ENCODE measurements at regions not wholly inside any gene's neighbourhood (a gene's known extent, or its start where the extent isn't known, plus 50 kb on each side); places are given as distances from the start of the nearest gene placed in this dataset.

DNA sequence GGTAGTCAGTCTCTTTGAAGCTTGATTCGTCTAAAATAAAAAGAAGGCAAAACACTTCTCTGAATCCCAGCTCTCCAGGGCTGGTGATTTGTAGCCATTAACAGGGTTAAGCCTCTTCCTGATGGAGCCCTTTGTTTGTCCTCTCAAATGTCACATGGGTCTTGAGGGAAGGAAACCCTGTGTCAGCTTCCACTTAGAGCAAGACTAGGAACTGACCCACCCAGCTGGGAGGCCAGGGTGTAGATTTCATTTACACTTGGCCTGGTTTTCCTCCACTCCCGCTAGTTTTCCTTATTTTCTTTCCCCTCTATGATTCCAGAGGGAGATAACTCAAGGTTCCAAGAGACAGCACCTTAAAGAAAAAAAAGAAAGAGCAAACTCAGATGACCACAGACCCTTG is 230.5 kb upstream of the EGLN3 start:
- Histone ChIP-seq H3K4me3 (replicated peaks in 1 of 3; ENCODE audit: insufficient read depth in 1 of 3, low read depth in 2 of 3, low read length in 3 of 3) (no peak overlapping the region), H3K4me2 (ENCODE audit: low read depth, low read length) (no peak overlapping the region), H3K36me3 (replicated peaks in 1 of 2; ENCODE audit: control insufficient read depth in 1 of 2, insufficient read depth in 2 of 2, low read length in 2 of 2) (no peaks in the 10 kb centered on the region), H3K79me2 (ENCODE audit: insufficient read depth, low read length) (no peaks in the 10 kb centered on the region), H2AFZ (ENCODE audit: low read length) (no peak overlapping the region), H3K9ac (ENCODE audit: insufficient read depth, low read depth, low read length) (no peak overlapping the region), H4K20me1 (ENCODE audit: insufficient read depth, low read length) (no peaks in the 10 kb centered on the region), H3K27ac (ENCODE audit: extremely low read length, insufficient read depth, low read length) (no peak overlapping the region), H3K27me3 (ENCODE audit: control insufficient read depth in 1 of 2, insufficient read depth in 2 of 2, low read length in 2 of 2) (no peaks in the 10 kb centered on the region), H3K9me3 (ENCODE audit: low read length) (no peaks in the 10 kb centered on the region), H3K4me1 (ENCODE audit: insufficient read depth, low read length) (peaks cover 20% of the 10 kb centered on the region)
- CTCF ChIA-PET (ENCODE audit: low intra/inter-chr PET ratio, low total read pairs) = no interaction called here
- POLR2A ChIA-PET = no interaction called here
- in situ Hi-C loops (cut with HindIII; ENCODE audit: extremely low pct_ligation_motif_present, low pct_unique_long_range_greater_than_20kb) (no loop called here), intact Hi-C loops (cut with micrococcal nuclease; ENCODE audit: unreplicated experiment) (no loop called here)
- BruUV-seq (replicated peaks) = no TSS peak
- DNase-seq (ENCODE audit: low spot score) = no peak
- FAIRE-seq = no peak
- WGBS (ENCODE audit: low lambda C conversion rate) = 19% methylated on average over 2 of the region's 2 CpGs
- TF ChIP-seq ZNF816 (CRISPR knock-in tag; IDR thresholded peaks at IDR 0.05; ENCODE audit: borderline replicate concordance) (peak; percentile 57; the same call in 1 of the 2 replicates), ZFP82 (CRISPR knock-in tag; IDR thresholded peaks at IDR 0.05; ENCODE audit: borderline replicate concordance) (0 out of 2 replicates have a peak, but pooled peaks have one; percentile 57), ERF (CRISPR knock-in tag; IDR thresholded peaks at IDR 0.05) (no peak)
- peak; percentile 36; the same call in 2 of the 3 replicates for ATAC-seq

DNA sequence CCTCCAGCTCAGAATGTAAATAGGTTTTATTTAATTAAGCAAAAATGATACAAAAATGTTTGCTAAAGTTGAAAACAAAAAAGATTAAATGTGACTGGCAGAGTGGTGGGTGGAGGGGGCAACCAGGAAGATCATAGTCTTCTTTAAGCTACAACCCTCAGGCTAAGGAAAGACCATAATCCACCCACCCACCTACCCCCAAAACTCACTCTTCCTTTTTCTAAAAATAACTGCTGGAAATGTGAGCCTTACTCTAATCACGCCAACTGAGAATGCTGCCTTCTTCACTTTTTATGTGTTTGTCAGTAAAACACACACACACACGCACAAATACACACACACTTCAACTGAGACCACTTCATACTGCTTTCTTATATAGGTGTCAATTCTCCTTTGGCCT is 230.0 kb upstream of the EGLN3 start:
- H3K27me3 ChIP-seq (ENCODE audit: control insufficient read depth in 1 of 2, insufficient read depth in 2 of 2, low read length in 2 of 2) = no peaks in the 10 kb centered on the region
- H3K27ac ChIP-seq (ENCODE audit: extremely low read length, insufficient read depth, low read length) = no peak overlapping the region
- H3K4me1 ChIP-seq (ENCODE audit: insufficient read depth, low read length) = peaks cover 20% of the 10 kb centered on the region
- peak; percentile 27 for ATAC-seq
- BruUV-seq (replicated peaks) = no TSS peak
- WGBS (ENCODE audit: low lambda C conversion rate) = 31% methylated on average over 2 of the region's 2 CpGs
- H3K4me2 ChIP-seq (ENCODE audit: low read depth, low read length) = 0 out of 2 replicates have a peak overlapping the region, but pooled peaks have one; percentile 0
- in situ Hi-C loops (cut with HindIII; ENCODE audit: extremely low pct_ligation_motif_present, low pct_unique_long_range_greater_than_20kb) (no loop called here), intact Hi-C loops (cut with micrococcal nuclease; ENCODE audit: unreplicated experiment) (no loop called here)
- no peak overlapping the region for H3K9ac ChIP-seq (ENCODE audit: insufficient read depth, low read depth, low read length)
- H3K36me3 ChIP-seq (replicated peaks in 1 of 2; ENCODE audit: control insufficient read depth in 1 of 2, insufficient read depth in 2 of 2, low read length in 2 of 2) = no peaks in the 10 kb centered on the region
- H2AFZ ChIP-seq (ENCODE audit: low read length) = no peak overlapping the region
- TF ChIP-seq ZNF550 (CRISPR knock-in tag; IDR thresholded peaks at IDR 0.05; ENCODE audit: borderline replicate concordance) (no peak), ZNF501 (CRISPR knock-in tag; IDR thresholded peaks at IDR 0.05) (no peak), ERF (CRISPR knock-in tag; IDR thresholded peaks at IDR 0.05) (no peak), TRIM24 (CRISPR knock-in tag; IDR thresholded peaks at IDR 0.05) (no peak), TBL1XR1 (IDR thresholded peaks at IDR 0.05; ENCODE audit: borderline replicate concordance, low read length, partially characterized antibody) (peak; percentile 7), ZNF816 (CRISPR knock-in tag; IDR thresholded peaks at IDR 0.05; ENCODE audit: borderline replicate concordance) (peak; percentile 28; the same call in 1 of the 2 replicates)
- TF ChIP-seq, protein P1, sequence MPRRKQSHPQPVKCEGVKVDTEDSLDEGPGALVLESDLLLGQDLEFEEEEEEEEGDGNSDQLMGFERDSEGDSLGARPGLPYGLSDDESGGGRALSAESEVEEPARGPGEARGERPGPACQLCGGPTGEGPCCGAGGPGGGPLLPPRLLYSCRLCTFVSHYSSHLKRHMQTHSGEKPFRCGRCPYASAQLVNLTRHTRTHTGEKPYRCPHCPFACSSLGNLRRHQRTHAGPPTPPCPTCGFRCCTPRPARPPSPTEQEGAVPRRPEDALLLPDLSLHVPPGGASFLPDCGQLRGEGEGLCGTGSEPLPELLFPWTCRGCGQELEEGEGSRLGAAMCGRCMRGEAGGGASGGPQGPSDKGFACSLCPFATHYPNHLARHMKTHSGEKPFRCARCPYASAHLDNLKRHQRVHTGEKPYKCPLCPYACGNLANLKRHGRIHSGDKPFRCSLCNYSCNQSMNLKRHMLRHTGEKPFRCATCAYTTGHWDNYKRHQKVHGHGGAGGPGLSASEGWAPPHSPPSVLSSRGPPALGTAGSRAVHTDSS (CRISPR knock-in tag; conservative IDR thresholded peaks at IDR 0.05) = no peak
- TF ChIP-seq, protein P2, sequence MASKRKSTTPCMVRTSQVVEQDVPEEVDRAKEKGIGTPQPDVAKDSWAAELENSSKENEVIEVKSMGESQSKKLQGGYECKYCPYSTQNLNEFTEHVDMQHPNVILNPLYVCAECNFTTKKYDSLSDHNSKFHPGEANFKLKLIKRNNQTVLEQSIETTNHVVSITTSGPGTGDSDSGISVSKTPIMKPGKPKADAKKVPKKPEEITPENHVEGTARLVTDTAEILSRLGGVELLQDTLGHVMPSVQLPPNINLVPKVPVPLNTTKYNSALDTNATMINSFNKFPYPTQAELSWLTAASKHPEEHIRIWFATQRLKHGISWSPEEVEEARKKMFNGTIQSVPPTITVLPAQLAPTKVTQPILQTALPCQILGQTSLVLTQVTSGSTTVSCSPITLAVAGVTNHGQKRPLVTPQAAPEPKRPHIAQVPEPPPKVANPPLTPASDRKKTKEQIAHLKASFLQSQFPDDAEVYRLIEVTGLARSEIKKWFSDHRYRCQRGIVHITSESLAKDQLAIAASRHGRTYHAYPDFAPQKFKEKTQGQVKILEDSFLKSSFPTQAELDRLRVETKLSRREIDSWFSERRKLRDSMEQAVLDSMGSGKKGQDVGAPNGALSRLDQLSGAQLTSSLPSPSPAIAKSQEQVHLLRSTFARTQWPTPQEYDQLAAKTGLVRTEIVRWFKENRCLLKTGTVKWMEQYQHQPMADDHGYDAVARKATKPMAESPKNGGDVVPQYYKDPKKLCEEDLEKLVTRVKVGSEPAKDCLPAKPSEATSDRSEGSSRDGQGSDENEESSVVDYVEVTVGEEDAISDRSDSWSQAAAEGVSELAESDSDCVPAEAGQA (IDR thresholded peaks at IDR 0.05; ENCODE audit: low read depth) = 0 out of 2 replicates have a peak, but pooled peaks have one; percentile 2
- TF ChIP-seq, protein P2 (CRISPR knock-in tag; IDR thresholded peaks at IDR 0.05; ENCODE audit: borderline replicate concordance) = no peak
- H3K4me3 ChIP-seq (replicated peaks in 1 of 3; ENCODE audit: insufficient read depth in 1 of 3, low read depth in 2 of 3, low read length in 3 of 3) = no peak overlapping the region
- FAIRE-seq = no peak
- no peak for DNase-seq (ENCODE audit: low spot score)
- no peaks in the 10 kb centered on the region for H4K20me1 ChIP-seq (ENCODE audit: insufficient read depth, low read length)
- H3K9me3 ChIP-seq (ENCODE audit: low read length) = no peaks in the 10 kb centered on the region
- CTCF ChIA-PET (ENCODE audit: low intra/inter-chr PET ratio, low total read pairs) = no interaction called here
- POLR2A ChIA-PET = no interaction called here
- no peaks in the 10 kb centered on the region for H3K79me2 ChIP-seq (ENCODE audit: insufficient read depth, low read length)

All from HepG2 (cell line).